WERI-Rb-1 (cell line): ENCODE measurements at regions not wholly inside any gene's neighbourhood (a gene's known extent, or its start where the extent isn't known, plus 50 kb on each side); places are given as distances from the start of the nearest gene placed in this dataset.

Source experiments
- DNase-seq: peaks from one replicate; pipeline ENCODE4 v3.0.0-alpha.2; 2020
- H3K27ac ChIP-seq: fragments of 250-450 bp; sonication (Bioruptor Pico); 2 replicates; pipeline ENCODE4 v1.5.1; 2020; ENCODE audit warnings: mild to moderate bottlenecking, moderate library complexity
- H3K27me3 ChIP-seq: fragments of 250-450 bp; sonication (Bioruptor Pico); 2 replicates; pipeline ENCODE4 v1.5.1; 2021; ENCODE audit warnings: mild to moderate bottlenecking, low read depth, moderate library complexity; ENCODE audit not compliant: insufficient read depth, severe bottlenecking
- H3K36me3 ChIP-seq: fragments of 250-450 bp; sonication (Bioruptor Pico); 2 replicates; pipeline ENCODE4 v1.5.1; 2020; ENCODE audit warnings: mild to moderate bottlenecking, moderate library complexity
- H3K4me3 ChIP-seq: 2 replicates; pipeline ENCODE4 v1.5.1; 2011; ENCODE audit warnings: low read depth, mild to moderate bottlenecking, control low read depth, low read length
- H3K9me3 ChIP-seq: fragments of 250-450 bp; sonication (Bioruptor Pico); 2 replicates; pipeline ENCODE4 v1.5.1; 2021; ENCODE audit warnings: mild to moderate bottlenecking, moderate library complexity; ENCODE audit not compliant: severe bottlenecking
- TF ChIP-seq, protein P1 (sequence below): IDR thresholded peaks from 2 replicates; pipeline ENCODE4 v1.5.1; 2011; ENCODE audit warnings: low read depth, mild to moderate bottlenecking, control low read depth, inconsistent platforms, low read length

DNA sequence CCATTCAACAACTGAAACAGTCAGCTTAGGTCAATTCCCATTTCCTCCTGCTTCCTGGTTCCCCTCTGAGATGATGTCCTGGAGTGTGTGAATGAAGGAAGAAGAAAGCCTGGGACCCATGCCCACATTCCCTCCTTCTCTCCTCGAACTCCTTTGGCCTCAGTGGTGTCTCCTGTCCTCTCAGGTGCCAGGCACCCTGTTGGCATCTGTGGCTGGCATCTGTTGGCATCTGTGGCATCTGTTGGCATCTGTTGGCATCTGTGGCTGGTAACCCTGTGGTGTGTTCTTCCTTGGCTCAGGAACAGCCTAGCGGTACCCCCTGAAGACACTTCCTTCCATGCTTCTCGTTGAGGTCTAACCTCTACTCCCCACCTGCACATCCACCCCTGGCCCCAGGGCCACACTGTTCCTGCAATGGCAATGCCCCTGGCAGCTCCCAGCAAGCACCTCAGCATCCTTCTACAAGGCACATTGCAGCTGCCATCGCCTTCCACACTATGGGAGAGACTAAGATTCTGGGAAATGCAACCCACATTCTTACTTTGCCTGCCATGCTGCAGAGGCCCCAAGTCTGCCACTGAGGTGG lies 114.4 kb upstream of the NEBL start:
- no peaks in the 10 kb centered on the region for H3K36me3 ChIP-seq
- H3K27me3 ChIP-seq, result no peaks in the 10 kb centered on the region
- DNase-seq, result no peak
- no peaks in the 10 kb centered on the region for H3K9me3 ChIP-seq
- H3K27ac ChIP-seq, result no peak overlapping the region
- TF ChIP-seq, protein P1, sequence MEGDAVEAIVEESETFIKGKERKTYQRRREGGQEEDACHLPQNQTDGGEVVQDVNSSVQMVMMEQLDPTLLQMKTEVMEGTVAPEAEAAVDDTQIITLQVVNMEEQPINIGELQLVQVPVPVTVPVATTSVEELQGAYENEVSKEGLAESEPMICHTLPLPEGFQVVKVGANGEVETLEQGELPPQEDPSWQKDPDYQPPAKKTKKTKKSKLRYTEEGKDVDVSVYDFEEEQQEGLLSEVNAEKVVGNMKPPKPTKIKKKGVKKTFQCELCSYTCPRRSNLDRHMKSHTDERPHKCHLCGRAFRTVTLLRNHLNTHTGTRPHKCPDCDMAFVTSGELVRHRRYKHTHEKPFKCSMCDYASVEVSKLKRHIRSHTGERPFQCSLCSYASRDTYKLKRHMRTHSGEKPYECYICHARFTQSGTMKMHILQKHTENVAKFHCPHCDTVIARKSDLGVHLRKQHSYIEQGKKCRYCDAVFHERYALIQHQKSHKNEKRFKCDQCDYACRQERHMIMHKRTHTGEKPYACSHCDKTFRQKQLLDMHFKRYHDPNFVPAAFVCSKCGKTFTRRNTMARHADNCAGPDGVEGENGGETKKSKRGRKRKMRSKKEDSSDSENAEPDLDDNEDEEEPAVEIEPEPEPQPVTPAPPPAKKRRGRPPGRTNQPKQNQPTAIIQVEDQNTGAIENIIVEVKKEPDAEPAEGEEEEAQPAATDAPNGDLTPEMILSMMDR, result no peak
- no peak overlapping the region for H3K4me3 ChIP-seq

DNA sequence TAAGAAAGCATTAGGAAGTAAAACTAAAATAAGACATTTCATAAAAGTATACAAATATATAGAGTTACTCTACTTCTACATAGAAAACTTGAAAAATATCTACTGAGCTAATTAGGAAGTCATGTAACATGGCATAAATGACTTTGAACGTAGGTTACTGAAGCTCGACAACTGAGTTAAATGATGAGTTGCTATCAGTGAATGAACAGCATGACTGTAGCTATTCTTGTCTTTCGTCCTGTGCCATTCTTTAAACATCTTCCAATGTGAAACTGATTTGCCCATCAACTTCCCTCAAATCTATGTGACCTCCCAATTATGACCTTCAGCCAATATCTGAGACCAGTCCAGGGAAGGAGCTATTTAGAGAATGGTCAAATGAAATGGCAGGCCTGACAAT lies 113.5 kb upstream of the NEBL start:
- Histone ChIP-seq H3K27ac (no peak overlapping the region), H3K36me3 (no peaks in the 10 kb centered on the region), H3K27me3 (no peaks in the 10 kb centered on the region), H3K4me3 (no peak overlapping the region), H3K9me3 (no peaks in the 10 kb centered on the region)
- TF ChIP-seq, protein P1, result no peak
- DNase-seq, result no peak

DNA sequence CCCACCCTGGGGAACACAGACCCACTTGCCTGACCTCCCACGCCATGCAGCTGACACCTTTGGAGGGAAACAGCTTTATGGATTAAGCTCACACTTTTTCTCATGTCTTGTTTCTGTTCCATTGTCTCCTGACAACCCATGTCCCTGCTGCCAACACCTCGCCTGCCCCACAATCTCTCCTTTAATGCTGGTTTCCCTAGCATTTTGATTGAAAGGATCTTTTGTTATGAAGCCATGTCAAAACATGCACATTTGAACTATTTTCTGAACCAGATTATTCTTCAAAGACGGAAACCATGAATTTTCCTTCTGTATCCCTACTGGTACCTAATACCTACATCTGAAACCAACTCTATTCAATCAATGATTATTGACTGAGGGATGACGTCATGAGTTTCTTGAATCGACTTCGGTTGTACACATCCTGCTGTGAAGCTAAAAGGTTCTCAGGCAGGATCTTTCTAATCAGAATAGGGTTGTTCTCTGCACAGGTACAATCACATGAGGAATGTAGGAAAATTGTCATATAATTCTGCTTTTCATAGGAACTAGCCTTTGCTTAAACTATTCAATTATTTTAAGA lies 106.2 kb upstream of the NEBL start:
- H3K9me3 ChIP-seq, result no peaks in the 10 kb centered on the region
- no peak for DNase-seq
- TF ChIP-seq, protein P1, result no peak
- H3K27me3 ChIP-seq, result no peaks in the 10 kb centered on the region
- H3K4me3 ChIP-seq, result no peak overlapping the region
- no peaks in the 10 kb centered on the region for H3K36me3 ChIP-seq
- H3K27ac ChIP-seq, result no peak overlapping the region

DNA sequence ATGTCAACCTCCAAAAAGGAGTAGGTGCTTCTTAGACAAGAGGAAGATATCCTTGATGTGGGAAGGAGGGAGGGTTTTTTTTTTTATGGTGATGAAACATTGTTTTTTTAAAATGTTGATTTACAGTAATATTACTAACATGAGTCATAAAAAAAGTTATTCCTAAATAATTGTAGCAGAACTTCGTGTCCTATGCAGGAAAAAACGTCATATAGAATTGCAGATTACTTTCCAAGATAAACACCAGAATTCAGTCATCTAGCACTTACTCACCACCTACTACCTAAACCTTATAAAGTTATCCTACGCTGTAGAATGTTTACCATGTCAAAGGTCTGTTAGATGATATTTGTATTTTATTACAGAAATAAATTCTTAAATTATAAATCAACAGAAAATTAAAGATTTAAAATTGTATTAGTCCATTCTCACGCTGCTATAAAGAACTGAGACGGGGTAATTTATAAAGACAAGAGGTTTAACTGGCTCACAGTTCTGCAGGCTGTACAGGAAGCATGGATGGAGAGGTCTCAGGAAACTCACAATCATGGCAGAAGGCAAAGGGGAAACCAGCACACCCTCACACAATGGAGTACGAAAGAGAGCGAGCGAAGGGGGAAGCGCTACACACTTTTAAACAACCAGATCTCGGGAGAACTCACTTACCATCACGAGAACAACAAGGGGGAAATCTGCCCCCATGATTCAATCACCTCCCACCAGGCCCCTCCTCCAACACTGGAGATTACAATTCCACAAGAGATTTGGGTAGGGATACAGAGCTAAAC lies 105.2 kb upstream of the NEBL start:
- TF ChIP-seq, protein P1, result no peak
- no peak overlapping the region for H3K27ac ChIP-seq
- no peaks in the 10 kb centered on the region for H3K9me3 ChIP-seq
- no peak overlapping the region for H3K4me3 ChIP-seq
- no peaks in the 10 kb centered on the region for H3K36me3 ChIP-seq
- H3K27me3 ChIP-seq, result no peaks in the 10 kb centered on the region
- no peak for DNase-seq

DNA sequence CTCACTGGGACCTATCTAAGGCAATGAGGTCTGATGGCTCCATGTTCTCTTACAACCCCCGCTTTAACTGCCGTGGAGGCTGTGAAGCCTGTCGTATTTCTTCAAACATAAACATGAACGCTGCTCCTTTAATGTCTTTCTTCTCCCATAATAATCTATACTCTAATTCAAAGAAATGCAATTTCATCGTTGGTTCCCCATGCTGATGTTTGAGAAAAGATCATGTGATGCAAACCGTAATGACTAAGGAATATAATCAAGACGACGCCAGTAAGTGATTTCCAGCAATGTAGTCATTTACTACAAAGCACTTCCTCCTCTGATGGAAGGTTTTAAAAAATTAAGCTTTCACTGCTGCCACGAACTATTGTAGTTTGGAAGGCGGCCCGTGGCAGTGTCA lies 102.6 kb upstream of the NEBL start:
- Histone ChIP-seq H3K4me3 (no peak overlapping the region), H3K27me3 (no peaks in the 10 kb centered on the region), H3K9me3 (no peaks in the 10 kb centered on the region), H3K27ac (no peak overlapping the region), H3K36me3 (no peaks in the 10 kb centered on the region)
- TF ChIP-seq, protein P1, result no peak
- DNase-seq, result no peak
